WTC11 (cell line): ENCODE measurements at regions not wholly inside any gene's neighbourhood (a gene's known extent, or its start where the extent isn't known, plus 50 kb on each side); places are given as distances from the start of the nearest gene placed in this dataset.

Experiments
- ATAC-seq: fragments of 200-7000 bp; cut with Tn5 transposase; 2 replicates; pipeline ENCODE4 v1.10.0; 2021; ENCODE audit warnings: mild to moderate bottlenecking, moderate library complexity
- CTCF ChIA-PET: fragments of 300-600 bp; sonication (Branson Sonifier 250); formaldehyde crosslinking; loops from one replicate; lab custom pipeline; 2021; ENCODE audit warnings: antibody characterized with exemption; lab: Charles Lee
- POLR2A ChIA-PET: fragments of 350-600 bp; sonication (Branson Sonifier 250); formaldehyde crosslinking; loops from one replicate; lab custom pipeline; 2021; ENCODE audit warnings: antibody characterized with exemption; lab: Charles Lee
- DNase-seq: peaks from one replicate; pipeline ENCODE4 v3.0.0; 2021; ENCODE audit warnings: low spot score
- H3K27ac Mint-ChIP-seq: 2 replicates; pipeline ENCODE4 v1.8.0; 2021; ENCODE audit warnings: mixed read lengths
- H3K27me3 Mint-ChIP-seq: 2 replicates; pipeline ENCODE4 v1.8.0; 2021; ENCODE audit warnings: low read depth, mild to moderate bottlenecking, moderate library complexity, mixed read lengths
- H3K36me3 Mint-ChIP-seq: 2 replicates; pipeline ENCODE4 v1.8.0; 2021; ENCODE audit warnings: mixed read lengths
- H3K4me1 Mint-ChIP-seq: 2 replicates; pipeline ENCODE4 v1.8.0; 2022; ENCODE audit warnings: mixed read lengths
- H3K4me3 Mint-ChIP-seq: 2 replicates; pipeline ENCODE4 v1.8.0; 2021; ENCODE audit warnings: mild to moderate bottlenecking, moderate library complexity, mixed read lengths
- H3K9me3 Mint-ChIP-seq: 2 replicates; pipeline ENCODE4 v1.8.0; 2021; ENCODE audit warnings: mixed read lengths
- CREM ChIP-seq: sonication (generic); formaldehyde crosslinking; IDR thresholded peaks from 2 replicates; pipeline ENCODE4 v1.8.1; 2022; ENCODE audit warnings: mild to moderate bottlenecking, missing genetic modification reagents, moderate library complexity
- ESRRA ChIP-seq: sonication (generic); formaldehyde crosslinking; IDR thresholded peaks from 2 replicates; pipeline ENCODE4 v1.8.1; 2022; ENCODE audit warnings: mild to moderate bottlenecking, missing genetic modification reagents, borderline replicate concordance
- FOXP1 ChIP-seq: sonication (generic); formaldehyde crosslinking; IDR thresholded peaks from 2 replicates; pipeline ENCODE4 v1.8.0; 2022; ENCODE audit warnings: missing genetic modification reagents, mild to moderate bottlenecking, moderate library complexity, borderline replicate concordance
- GTF2I ChIP-seq: fragments of 250-450 bp; sonication (Bioruptor Pico); conservative IDR thresholded peaks from 2 replicates; pipeline ENCODE4 v1.4.0; 2021; ENCODE audit warnings: mild to moderate bottlenecking
- HMGA2 ChIP-seq: fragments of 250-450 bp; sonication (Bioruptor Pico); IDR thresholded peaks from 2 replicates; pipeline ENCODE4 v1.4.0; 2021; ENCODE audit warnings: mild to moderate bottlenecking, moderate library complexity
- NFATC4 ChIP-seq: fragments of 250-450 bp; sonication (Bioruptor Pico); IDR thresholded peaks from 2 replicates; pipeline ENCODE4 v1.9.0; 2021; ENCODE audit warnings: mild to moderate bottlenecking
- OVOL2 ChIP-seq: fragments of 250-450 bp; sonication (Bioruptor Pico); IDR thresholded peaks from 2 replicates; pipeline ENCODE4 v1.9.0; 2021; ENCODE audit warnings: mild to moderate bottlenecking, borderline replicate concordance
- RELA ChIP-seq: sonication (generic); formaldehyde crosslinking; IDR thresholded peaks from 2 replicates; pipeline ENCODE4 v1.8.1; 2022; ENCODE audit warnings: missing genetic modification reagents, mild to moderate bottlenecking, borderline replicate concordance
- RORB ChIP-seq: fragments of 250-450 bp; sonication (Bioruptor Pico); IDR thresholded peaks from 2 replicates; pipeline ENCODE4 v1.9.0; 2021; ENCODE audit warnings: mild to moderate bottlenecking
- TP53 ChIP-seq: sonication (generic); formaldehyde crosslinking; IDR thresholded peaks from 2 replicates; pipeline ENCODE4 v1.8.1; 2023; ENCODE audit warnings: mild to moderate bottlenecking, missing genetic modification reagents
- ZNF263 ChIP-seq: sonication (generic); formaldehyde crosslinking; IDR thresholded peaks from 2 replicates; pipeline ENCODE4 v1.8.1; 2022; ENCODE audit warnings: low read depth, mild to moderate bottlenecking, moderate library complexity, missing genetic modification reagents
- TF ChIP-seq, protein P1 (sequence below): fragments of 250-450 bp; sonication (Bioruptor Pico); IDR thresholded peaks from 2 replicates; pipeline ENCODE4 v1.9.0; 2021; ENCODE audit warnings: mild to moderate bottlenecking, borderline replicate concordance
- TF ChIP-seq, protein P2 (sequence below): fragments of 250-450 bp; sonication (Bioruptor Pico); IDR thresholded peaks from 2 replicates; pipeline ENCODE4 v1.9.0; 2021; ENCODE audit warnings: moderate library complexity, mild to moderate bottlenecking, inconsistent platforms, borderline replicate concordance
- TF ChIP-seq, protein P3 (sequence below): sonication (generic); formaldehyde crosslinking; IDR thresholded peaks from 2 replicates; pipeline ENCODE4 v1.8.0; 2022; ENCODE audit warnings: mild to moderate bottlenecking, missing genetic modification reagents
- TF ChIP-seq, protein P4 (sequence below): fragments of 250-450 bp; sonication (Bioruptor Pico); IDR thresholded peaks from 2 replicates; pipeline ENCODE4 v1.8.0; 2021; ENCODE audit warnings: mild to moderate bottlenecking
- TF ChIP-seq, protein P5 (sequence below): sonication (generic); formaldehyde crosslinking; IDR thresholded peaks from 2 replicates; pipeline ENCODE4 v1.8.1; 2023; ENCODE audit warnings: mild to moderate bottlenecking, missing genetic modification reagents, borderline replicate concordance
- TF ChIP-seq, protein P6 (sequence below): fragments of 250-450 bp; sonication (Bioruptor Pico); IDR thresholded peaks from 2 replicates; pipeline ENCODE4 v1.9.0; 2021; ENCODE audit warnings: mild to moderate bottlenecking
- TF ChIP-seq, protein P7 (sequence below): fragments of 250-450 bp; sonication (Bioruptor Pico); IDR thresholded peaks from 2 replicates; pipeline ENCODE4 v2.1.2; 2022; ENCODE audit warnings: mild to moderate bottlenecking, moderate library complexity
- TF ChIP-seq, protein P8 (sequence below): sonication (generic); formaldehyde crosslinking; IDR thresholded peaks from 2 replicates; pipeline ENCODE4 v1.8.1; 2023; ENCODE audit warnings: mild to moderate bottlenecking, moderate library complexity, missing genetic modification reagents

DNA sequence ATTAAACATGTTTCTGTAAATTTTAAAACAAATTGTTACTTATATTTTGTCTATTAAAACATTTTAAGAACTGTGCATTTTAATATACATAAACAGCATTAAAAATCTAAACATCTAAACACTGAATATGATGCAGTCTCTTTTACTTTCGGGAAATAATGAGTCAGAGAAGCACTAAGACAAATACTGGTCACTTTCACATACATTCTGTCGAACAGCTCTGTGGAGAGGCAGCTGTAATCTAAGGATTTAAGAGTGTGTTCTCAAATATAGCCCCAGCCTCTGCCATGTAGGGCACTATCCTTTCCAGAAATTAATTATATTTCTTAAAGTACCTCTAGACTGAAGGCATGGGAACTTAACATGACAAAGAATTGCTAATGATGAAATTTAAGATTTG lies 89.6 kb upstream of the PTGFR start (continued):
- TF ChIP-seq NFATC4 (CRISPR knock-in tag): no peak
- TF ChIP-seq, protein P1, sequence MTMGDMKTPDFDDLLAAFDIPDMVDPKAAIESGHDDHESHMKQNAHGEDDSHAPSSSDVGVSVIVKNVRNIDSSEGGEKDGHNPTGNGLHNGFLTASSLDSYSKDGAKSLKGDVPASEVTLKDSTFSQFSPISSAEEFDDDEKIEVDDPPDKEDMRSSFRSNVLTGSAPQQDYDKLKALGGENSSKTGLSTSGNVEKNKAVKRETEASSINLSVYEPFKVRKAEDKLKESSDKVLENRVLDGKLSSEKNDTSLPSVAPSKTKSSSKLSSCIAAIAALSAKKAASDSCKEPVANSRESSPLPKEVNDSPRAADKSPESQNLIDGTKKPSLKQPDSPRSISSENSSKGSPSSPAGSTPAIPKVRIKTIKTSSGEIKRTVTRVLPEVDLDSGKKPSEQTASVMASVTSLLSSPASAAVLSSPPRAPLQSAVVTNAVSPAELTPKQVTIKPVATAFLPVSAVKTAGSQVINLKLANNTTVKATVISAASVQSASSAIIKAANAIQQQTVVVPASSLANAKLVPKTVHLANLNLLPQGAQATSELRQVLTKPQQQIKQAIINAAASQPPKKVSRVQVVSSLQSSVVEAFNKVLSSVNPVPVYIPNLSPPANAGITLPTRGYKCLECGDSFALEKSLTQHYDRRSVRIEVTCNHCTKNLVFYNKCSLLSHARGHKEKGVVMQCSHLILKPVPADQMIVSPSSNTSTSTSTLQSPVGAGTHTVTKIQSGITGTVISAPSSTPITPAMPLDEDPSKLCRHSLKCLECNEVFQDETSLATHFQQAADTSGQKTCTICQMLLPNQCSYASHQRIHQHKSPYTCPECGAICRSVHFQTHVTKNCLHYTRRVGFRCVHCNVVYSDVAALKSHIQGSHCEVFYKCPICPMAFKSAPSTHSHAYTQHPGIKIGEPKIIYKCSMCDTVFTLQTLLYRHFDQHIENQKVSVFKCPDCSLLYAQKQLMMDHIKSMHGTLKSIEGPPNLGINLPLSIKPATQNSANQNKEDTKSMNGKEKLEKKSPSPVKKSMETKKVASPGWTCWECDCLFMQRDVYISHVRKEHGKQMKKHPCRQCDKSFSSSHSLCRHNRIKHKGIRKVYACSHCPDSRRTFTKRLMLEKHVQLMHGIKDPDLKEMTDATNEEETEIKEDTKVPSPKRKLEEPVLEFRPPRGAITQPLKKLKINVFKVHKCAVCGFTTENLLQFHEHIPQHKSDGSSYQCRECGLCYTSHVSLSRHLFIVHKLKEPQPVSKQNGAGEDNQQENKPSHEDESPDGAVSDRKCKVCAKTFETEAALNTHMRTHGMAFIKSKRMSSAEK: no peak
- no peak for TF ChIP-seq HMGA2 (CRISPR knock-in tag)
- no peak for TF ChIP-seq CREM (CRISPR knock-in tag)
- TF ChIP-seq TP53 (CRISPR knock-in tag): no peak
- TF ChIP-seq FOXP1 (CRISPR knock-in tag): no peak
- TF ChIP-seq, protein P2, sequence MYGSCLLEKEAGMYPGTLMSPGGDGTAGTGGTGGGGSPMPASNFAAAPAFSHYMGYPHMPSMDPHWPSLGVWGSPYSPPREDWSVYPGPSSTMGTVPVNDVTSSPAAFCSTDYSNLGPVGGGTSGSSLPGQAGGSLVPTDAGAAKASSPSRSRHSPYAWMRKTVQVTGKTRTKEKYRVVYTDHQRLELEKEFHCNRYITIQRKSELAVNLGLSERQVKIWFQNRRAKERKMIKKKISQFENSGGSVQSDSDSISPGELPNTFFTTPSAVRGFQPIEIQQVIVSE (CRISPR knock-in tag): no peak
- TF ChIP-seq RELA (CRISPR knock-in tag): no peak

DNA sequence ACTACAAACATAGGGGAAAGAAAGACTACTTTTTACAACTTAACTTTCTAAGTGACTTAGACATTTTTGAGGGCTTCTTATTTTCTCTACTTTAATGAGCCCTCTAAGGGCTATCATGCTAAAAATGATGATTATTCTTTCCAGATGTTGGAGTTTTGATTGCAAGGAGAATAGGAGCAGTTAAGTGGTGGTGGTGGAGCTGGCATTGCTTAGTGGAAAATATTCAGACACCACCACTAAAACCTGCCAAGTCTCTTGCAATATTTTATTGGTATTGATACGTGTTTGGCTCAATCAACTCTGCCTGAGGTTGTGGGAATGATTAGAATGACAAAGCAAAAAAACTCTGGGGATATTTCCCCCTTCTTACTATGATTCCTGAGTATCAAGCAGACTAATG lies 82.6 kb upstream of the PTGFR start:
- peaks cover 25% of the 10 kb centered on the region for H3K9me3 Mint-ChIP-seq
- DNase-seq (no peak), ATAC-seq (no peak)
- CTCF ChIA-PET: no interaction called here
- H3K4me1 Mint-ChIP-seq: no peaks in the 10 kb centered on the region
- H3K27ac Mint-ChIP-seq: no peak overlapping the region
- peaks cover 19% of the 10 kb centered on the region for H3K36me3 Mint-ChIP-seq
- no peak overlapping the region for H3K4me3 Mint-ChIP-seq
- H3K27me3 Mint-ChIP-seq: peaks cover 6% of the 10 kb centered on the region
- POLR2A ChIA-PET: no interaction called here
- TF ChIP-seq, protein P3, sequence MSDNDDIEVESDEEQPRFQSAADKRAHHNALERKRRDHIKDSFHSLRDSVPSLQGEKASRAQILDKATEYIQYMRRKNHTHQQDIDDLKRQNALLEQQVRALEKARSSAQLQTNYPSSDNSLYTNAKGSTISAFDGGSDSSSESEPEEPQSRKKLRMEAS (CRISPR knock-in tag): no peak
- TF ChIP-seq, protein P4, sequence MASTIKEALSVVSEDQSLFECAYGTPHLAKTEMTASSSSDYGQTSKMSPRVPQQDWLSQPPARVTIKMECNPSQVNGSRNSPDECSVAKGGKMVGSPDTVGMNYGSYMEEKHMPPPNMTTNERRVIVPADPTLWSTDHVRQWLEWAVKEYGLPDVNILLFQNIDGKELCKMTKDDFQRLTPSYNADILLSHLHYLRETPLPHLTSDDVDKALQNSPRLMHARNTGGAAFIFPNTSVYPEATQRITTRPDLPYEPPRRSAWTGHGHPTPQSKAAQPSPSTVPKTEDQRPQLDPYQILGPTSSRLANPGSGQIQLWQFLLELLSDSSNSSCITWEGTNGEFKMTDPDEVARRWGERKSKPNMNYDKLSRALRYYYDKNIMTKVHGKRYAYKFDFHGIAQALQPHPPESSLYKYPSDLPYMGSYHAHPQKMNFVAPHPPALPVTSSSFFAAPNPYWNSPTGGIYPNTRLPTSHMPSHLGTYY: no peak
- TF ChIP-seq GTF2I (CRISPR knock-in tag) (no peak), RORB (CRISPR knock-in tag) (no peak), ZNF263 (CRISPR knock-in tag) (no peak), ESRRA (CRISPR knock-in tag) (no peak), CREM (CRISPR knock-in tag) (no peak), OVOL2 (CRISPR knock-in tag) (no peak)
- TF ChIP-seq, protein P5, sequence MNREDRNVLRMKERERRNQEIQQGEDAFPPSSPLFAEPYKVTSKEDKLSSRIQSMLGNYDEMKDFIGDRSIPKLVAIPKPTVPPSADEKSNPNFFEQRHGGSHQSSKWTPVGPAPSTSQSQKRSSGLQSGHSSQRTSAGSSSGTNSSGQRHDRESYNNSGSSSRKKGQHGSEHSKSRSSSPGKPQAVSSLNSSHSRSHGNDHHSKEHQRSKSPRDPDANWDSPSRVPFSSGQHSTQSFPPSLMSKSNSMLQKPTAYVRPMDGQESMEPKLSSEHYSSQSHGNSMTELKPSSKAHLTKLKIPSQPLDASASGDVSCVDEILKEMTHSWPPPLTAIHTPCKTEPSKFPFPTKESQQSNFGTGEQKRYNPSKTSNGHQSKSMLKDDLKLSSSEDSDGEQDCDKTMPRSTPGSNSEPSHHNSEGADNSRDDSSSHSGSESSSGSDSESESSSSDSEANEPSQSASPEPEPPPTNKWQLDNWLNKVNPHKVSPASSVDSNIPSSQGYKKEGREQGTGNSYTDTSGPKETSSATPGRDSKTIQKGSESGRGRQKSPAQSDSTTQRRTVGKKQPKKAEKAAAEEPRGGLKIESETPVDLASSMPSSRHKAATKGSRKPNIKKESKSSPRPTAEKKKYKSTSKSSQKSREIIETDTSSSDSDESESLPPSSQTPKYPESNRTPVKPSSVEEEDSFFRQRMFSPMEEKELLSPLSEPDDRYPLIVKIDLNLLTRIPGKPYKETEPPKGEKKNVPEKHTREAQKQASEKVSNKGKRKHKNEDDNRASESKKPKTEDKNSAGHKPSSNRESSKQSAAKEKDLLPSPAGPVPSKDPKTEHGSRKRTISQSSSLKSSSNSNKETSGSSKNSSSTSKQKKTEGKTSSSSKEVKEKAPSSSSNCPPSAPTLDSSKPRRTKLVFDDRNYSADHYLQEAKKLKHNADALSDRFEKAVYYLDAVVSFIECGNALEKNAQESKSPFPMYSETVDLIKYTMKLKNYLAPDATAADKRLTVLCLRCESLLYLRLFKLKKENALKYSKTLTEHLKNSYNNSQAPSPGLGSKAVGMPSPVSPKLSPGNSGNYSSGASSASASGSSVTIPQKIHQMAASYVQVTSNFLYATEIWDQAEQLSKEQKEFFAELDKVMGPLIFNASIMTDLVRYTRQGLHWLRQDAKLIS: no peak
- TF ChIP-seq, protein P6, sequence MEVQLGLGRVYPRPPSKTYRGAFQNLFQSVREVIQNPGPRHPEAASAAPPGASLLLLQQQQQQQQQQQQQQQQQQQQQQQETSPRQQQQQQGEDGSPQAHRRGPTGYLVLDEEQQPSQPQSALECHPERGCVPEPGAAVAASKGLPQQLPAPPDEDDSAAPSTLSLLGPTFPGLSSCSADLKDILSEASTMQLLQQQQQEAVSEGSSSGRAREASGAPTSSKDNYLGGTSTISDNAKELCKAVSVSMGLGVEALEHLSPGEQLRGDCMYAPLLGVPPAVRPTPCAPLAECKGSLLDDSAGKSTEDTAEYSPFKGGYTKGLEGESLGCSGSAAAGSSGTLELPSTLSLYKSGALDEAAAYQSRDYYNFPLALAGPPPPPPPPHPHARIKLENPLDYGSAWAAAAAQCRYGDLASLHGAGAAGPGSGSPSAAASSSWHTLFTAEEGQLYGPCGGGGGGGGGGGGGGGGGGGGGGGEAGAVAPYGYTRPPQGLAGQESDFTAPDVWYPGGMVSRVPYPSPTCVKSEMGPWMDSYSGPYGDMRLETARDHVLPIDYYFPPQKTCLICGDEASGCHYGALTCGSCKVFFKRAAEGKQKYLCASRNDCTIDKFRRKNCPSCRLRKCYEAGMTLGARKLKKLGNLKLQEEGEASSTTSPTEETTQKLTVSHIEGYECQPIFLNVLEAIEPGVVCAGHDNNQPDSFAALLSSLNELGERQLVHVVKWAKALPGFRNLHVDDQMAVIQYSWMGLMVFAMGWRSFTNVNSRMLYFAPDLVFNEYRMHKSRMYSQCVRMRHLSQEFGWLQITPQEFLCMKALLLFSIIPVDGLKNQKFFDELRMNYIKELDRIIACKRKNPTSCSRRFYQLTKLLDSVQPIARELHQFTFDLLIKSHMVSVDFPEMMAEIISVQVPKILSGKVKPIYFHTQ (CRISPR knock-in tag): no peak
- TF ChIP-seq, protein P7, sequence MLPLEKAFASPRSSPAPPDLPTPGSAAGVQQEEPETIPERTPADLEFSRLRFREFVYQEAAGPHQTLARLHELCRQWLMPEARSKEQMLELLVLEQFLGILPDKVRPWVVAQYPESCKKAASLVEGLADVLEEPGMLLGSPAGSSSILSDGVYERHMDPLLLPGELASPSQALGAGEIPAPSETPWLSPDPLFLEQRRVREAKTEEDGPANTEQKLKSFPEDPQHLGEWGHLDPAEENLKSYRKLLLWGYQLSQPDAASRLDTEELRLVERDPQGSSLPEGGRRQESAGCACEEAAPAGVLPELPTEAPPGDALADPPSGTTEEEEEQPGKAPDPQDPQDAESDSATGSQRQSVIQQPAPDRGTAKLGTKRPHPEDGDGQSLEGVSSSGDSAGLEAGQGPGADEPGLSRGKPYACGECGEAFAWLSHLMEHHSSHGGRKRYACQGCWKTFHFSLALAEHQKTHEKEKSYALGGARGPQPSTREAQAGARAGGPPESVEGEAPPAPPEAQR (CRISPR knock-in tag): no peak
- TF ChIP-seq, protein P8, sequence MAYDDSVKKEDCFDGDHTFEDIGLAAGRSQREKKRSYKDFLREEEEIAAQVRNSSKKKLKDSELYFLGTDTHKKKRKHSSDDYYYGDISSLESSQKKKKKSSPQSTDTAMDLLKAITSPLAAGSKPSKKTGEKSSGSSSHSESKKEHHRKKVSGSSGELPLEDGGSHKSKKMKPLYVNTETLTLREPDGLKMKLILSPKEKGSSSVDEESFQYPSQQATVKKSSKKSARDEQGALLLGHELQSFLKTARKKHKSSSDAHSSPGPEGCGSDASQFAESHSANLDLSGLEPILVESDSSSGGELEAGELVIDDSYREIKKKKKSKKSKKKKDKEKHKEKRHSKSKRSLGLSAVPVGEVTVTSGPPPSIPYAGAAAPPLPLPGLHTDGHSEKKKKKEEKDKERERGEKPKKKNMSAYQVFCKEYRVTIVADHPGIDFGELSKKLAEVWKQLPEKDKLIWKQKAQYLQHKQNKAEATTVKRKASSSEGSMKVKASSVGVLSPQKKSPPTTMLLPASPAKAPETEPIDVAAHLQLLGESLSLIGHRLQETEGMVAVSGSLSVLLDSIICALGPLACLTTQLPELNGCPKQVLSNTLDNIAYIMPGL (CRISPR knock-in tag): no peak
